DOHH2 (cell line): ENCODE measurements at regions not wholly inside any gene's neighbourhood (a gene's known extent, or its start where the extent isn't known, plus 50 kb on each side); places are given as distances from the start of the nearest gene placed in this dataset.

Experiments used
- H3F3A ChIP-seq: fragments of 200-600 bp; sonication (generic), shearing (Covaris generic); 2 replicates; pipeline ENCODE4 v1.6.0; 2016; ENCODE audit warnings: antibody characterized with exemption, mild to moderate bottlenecking; ENCODE audit not compliant: control insufficient read depth, insufficient read depth
- H3K27ac ChIP-seq: fragments of 200-600 bp; sonication (generic); 2 replicates; pipeline ENCODE4 v1.5.1; 2014; ENCODE audit warnings: low read depth, mild to moderate bottlenecking, low read length, moderate library complexity
- H3K27me3 ChIP-seq: fragments of 200-600 bp; sonication (generic); 2 replicates; pipeline ENCODE4 v1.6.1; 2014; ENCODE audit warnings: mild to moderate bottlenecking, low read length, mixed read lengths; ENCODE audit not compliant: control insufficient read depth
- H3K36me3 ChIP-seq: fragments of 200-600 bp; sonication (generic); 2 replicates; pipeline ENCODE4 v1.6.1; 2014; ENCODE audit warnings: mild to moderate bottlenecking, low read length, moderate library complexity, mixed read lengths; ENCODE audit not compliant: control insufficient read depth
- H3K4me1 ChIP-seq: fragments of 200-600 bp; sonication (generic); 2 replicates; pipeline ENCODE4 v1.6.1; 2014; ENCODE audit warnings: mild to moderate bottlenecking, low read length, mixed read lengths; ENCODE audit not compliant: control insufficient read depth
- H3K4me2 ChIP-seq: fragments of 200-600 bp; sonication (generic); 2 replicates; pipeline ENCODE4 v1.6.0; 2014; ENCODE audit warnings: mild to moderate bottlenecking, low read length, moderate library complexity
- H3K4me3 ChIP-seq: fragments of 200-600 bp; sonication (generic); 2 replicates; pipeline ENCODE4 v1.5.1; 2014; ENCODE audit warnings: mild to moderate bottlenecking, low read length, mixed read lengths
- H3K79me2 ChIP-seq: fragments of 200-600 bp; sonication (generic); 2 replicates; pipeline ENCODE4 v1.6.1; 2014; ENCODE audit warnings: mild to moderate bottlenecking, low read length, mixed read lengths; ENCODE audit not compliant: control insufficient read depth
- H3K9me2 ChIP-seq: fragments of 200-600 bp; sonication (generic); replicated peaks from 2 replicates; pipeline ENCODE4 v1.6.1; 2014; ENCODE audit warnings: mild to moderate bottlenecking, low read length, mixed read lengths; ENCODE audit not compliant: control insufficient read depth
- H3K9me3 ChIP-seq: fragments of 200-600 bp; sonication (generic); 2 replicates; pipeline ENCODE4 v1.6.1; 2014; ENCODE audit warnings: antibody characterized with exemption, low read length, mixed read lengths; ENCODE audit not compliant: control insufficient read depth, insufficient read depth
- H4K20me1 ChIP-seq: fragments of 200-600 bp; sonication (generic); 2 replicates; pipeline ENCODE4 v1.6.0; 2014; ENCODE audit warnings: low read depth, mild to moderate bottlenecking, antibody characterized with exemption, low read length, moderate library complexity; ENCODE audit not compliant: control insufficient read depth, insufficient read depth
- CTCF ChIP-seq: fragments of 200-600 bp; sonication (generic); IDR thresholded peaks from one replicate; pipeline ENCODE4 v1.5.1; 2014; ENCODE audit warnings: antibody characterized with exemption, mild to moderate bottlenecking, low read depth, low read length; ENCODE audit not compliant: poor library complexity, severe bottlenecking
- EZH2phosphoT487 ChIP-seq: fragments of 200-600 bp; sonication (generic); IDR thresholded peaks from 2 replicates; pipeline ENCODE4 v1.6.1; 2017; ENCODE audit warnings: borderline replicate concordance, mild to moderate bottlenecking, antibody characterized with exemption, low read length, moderate library complexity, mixed read lengths

GRCh38 chr6:160858886-160859285 is 132.7 kb upstream of the MAP3K4 start:
- no peaks in the 10 kb centered on the region for H3K4me1 ChIP-seq
- H3K36me3 ChIP-seq: no peaks in the 10 kb centered on the region
- no peaks in the 10 kb centered on the region for H3F3A ChIP-seq
- TF ChIP-seq EZH2phosphoT487 (no peak), CTCF (no peak)
- no peaks in the 10 kb centered on the region for H3K9me3 ChIP-seq
- no peak overlapping the region for H3K27ac ChIP-seq
- no peak overlapping the region for H3K4me3 ChIP-seq
- H3K9me2 ChIP-seq: no peaks in the 10 kb centered on the region
- H3K4me2 ChIP-seq: no peak overlapping the region
- H3K27me3 ChIP-seq: no peaks in the 10 kb centered on the region
- no peaks in the 10 kb centered on the region for H4K20me1 ChIP-seq
- H3K79me2 ChIP-seq: no peaks in the 10 kb centered on the region

- Histone ChIP-seq H3K79me2 (no peaks in the 10 kb centered on the region), H4K20me1 (no peaks in the 10 kb centered on the region), H3K27me3 (no peaks in the 10 kb centered on the region), H3F3A (no peaks in the 10 kb centered on the region), H3K9me3 (no peaks in the 10 kb centered on the region), H3K4me2 (no peak overlapping the region), H3K4me3 (no peak overlapping the region), H3K27ac (no peak overlapping the region), H3K36me3 (no peaks in the 10 kb centered on the region), H3K9me2 (no peaks in the 10 kb centered on the region), H3K4me1 (no peaks in the 10 kb centered on the region)
- TF ChIP-seq EZH2phosphoT487 (no peak), CTCF (no peak)
Observed at GRCh38 chr6:160859822-160860221, 131.7 kb upstream of the MAP3K4 start.

- H3K27me3 ChIP-seq: no peaks in the 10 kb centered on the region
- TF ChIP-seq EZH2phosphoT487 (no peak), CTCF (no peak)
Observed at GRCh38 chr6:160861824-160862223, 129.7 kb upstream of the MAP3K4 start.

GRCh38 chr6:160863782-160864181 is 127.8 kb upstream of the MAP3K4 start:
- TF ChIP-seq CTCF (no peak), EZH2phosphoT487 (no peak)
- H4K20me1 ChIP-seq: no peaks in the 10 kb centered on the region
- H3K9me2 ChIP-seq: no peaks in the 10 kb centered on the region
- no peak overlapping the region for H3K4me2 ChIP-seq
- H3K27ac ChIP-seq: no peak overlapping the region
- H3K27me3 ChIP-seq: no peaks in the 10 kb centered on the region
- H3K4me3 ChIP-seq: no peak overlapping the region
- H3K36me3 ChIP-seq: no peaks in the 10 kb centered on the region
- H3K9me3 ChIP-seq: no peaks in the 10 kb centered on the region
- no peaks in the 10 kb centered on the region for H3K4me1 ChIP-seq
- H3F3A ChIP-seq: no peaks in the 10 kb centered on the region
- no peaks in the 10 kb centered on the region for H3K79me2 ChIP-seq

More at GRCh38 chr6:160861824-160862223, 129.7 kb upstream of the MAP3K4 start:
- H3K9me2 ChIP-seq: no peaks in the 10 kb centered on the region
- no peak overlapping the region for H3K27ac ChIP-seq
- no peaks in the 10 kb centered on the region for H3K36me3 ChIP-seq
- no peak overlapping the region for H3K4me3 ChIP-seq
- H3K79me2 ChIP-seq: no peaks in the 10 kb centered on the region
- H3K9me3 ChIP-seq: no peaks in the 10 kb centered on the region
- no peaks in the 10 kb centered on the region for H3F3A ChIP-seq
- no peaks in the 10 kb centered on the region for H4K20me1 ChIP-seq
- no peak overlapping the region for H3K4me2 ChIP-seq
- no peaks in the 10 kb centered on the region for H3K4me1 ChIP-seq
